C1 segment of cervical spinal cord (tissue), 14 donors: ENCODE measurements at regions not wholly inside any gene's neighbourhood (a gene's known extent, or its start where the extent isn't known, plus 50 kb on each side); places are given as distances from the start of the nearest gene placed in this dataset.

Experiments used
- DNase-seq, 14 donors: peaks; one replicate each; lab custom pipeline; 2025; lab: John Stamatoyannopoulos, UW

DNA sequence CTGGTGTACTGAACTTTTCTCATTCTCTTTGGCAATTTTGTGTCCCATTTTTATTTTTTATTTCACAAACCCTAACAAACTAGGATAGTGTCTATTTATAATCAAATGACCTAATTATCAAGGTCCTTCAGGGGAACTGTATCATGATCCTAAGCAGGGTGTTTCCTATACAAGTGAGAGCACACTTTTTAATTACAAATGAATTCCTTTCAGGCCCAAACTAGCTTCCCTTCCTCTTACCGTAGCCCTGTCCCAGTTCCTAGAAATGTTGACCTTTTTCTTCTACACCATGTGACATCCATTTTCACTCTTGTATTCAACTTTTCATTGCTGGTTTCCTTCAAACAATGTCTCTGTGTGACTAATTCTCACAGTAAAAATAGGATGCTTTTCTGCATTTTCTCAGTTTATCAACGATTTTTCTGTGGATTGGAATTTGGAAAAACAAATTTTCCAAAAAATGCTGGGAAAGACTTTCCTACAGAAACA, 411.4 kb downstream of the CCDC91 start:
- DNase-seq: no peak

DNA sequence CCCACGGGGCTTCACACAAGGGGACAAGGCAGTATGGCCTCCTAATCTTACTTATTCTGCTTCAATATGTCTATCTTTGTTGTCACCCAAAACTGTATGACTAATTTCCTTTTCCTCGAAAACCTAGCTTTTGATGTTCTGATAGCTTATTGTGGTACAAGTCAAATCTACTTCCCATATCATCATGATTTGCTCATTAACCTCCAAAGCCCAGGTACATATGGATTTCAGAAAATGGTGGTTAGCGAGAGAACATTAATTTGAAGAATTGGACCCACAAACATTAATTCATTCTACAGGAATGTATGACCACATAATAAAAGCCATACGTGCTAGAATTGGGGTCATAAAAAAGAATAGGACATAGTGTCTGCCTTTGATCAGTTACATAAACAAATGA, 412.5 kb downstream of the CCDC91 start:
- DNase-seq: no peak

DNA sequence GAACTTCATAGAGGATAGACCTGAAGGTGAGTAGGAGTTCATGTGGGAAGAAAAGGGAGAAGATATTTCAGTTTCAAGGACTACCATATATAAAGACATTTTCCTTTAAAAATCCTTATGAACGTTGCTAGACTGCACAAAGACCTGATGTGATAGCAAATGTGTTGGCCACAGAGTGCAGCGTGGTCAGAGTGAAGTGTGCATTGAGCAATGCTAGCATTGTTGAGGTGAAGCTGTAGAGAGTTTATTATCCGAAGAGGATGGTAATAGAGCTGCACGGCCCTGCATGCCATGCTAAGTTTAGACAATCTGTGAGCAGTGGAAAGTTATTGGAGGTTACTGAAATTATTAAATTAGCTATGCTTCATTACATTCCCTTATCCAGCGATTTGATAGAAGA, 413.0 kb downstream of the CCDC91 start:
- no peak for DNase-seq

DNA sequence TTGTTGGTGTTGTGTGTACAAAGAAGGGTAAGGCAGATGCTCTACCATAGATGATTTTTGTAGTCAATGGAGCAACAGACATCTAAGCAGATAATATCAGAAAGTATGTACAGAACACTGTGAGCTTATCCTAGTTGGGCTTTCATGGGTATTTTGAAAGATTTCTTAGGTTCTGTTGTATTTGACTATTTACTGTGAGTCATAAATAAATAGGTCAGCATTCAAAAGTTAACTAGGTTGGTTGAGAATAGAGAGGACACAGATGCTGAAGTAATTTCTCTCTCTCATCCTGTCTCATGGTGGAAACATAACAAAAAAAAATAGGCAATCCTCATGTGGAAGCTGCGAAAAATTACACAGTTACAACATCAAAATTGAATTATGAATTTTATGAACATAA, 413.5 kb downstream of the CCDC91 start:
- no peak for DNase-seq

DNA sequence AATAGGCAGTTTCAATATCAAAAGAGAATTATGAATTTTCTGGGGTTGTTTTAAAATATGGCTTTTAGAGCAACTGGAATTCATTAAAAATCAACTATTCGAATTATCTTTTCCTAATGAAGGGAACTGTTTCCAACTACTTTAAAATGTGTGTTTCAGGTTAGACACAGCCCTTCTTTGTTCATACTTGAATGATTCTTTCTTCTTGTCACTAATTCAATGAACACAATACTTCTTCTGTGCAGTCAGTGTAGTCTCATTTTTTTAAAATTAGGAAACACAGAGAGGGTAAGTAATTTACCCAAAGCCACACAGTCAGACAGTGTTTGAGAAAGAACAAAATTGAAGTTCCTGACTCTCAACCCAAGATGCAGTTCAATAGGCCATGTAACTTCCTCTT, 414.0 kb downstream of the CCDC91 start:
- DNase-seq: no peak

DNA sequence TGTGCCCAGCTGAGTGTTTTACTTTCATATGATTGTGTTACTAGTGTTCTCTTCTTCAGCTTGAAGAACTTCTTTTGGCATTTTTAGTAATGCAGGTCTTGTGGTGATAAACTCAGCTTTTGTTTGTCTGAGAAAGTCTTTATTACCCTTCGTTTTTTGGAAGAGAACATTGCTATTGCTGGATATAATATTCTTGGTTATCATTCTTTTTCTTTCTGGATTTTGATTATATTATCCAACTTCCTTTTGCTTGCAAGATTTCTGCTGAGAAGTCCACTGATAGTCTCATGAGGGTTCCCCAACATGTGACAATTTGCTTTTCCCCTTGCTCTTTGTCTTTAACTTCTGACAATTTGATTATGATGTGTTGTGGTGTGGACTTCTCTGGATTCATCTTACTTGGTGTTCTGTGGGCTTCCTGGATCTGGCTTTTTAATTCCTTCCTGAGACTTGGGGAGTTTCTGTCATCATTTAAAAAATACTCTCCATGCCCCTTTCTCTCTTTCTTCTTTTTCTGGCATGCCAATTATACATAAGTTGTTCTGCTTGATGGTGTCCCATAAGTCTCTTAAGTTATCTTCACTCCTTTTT, 416.8 kb downstream of the CCDC91 start:
- DNase-seq: no peak

DNA sequence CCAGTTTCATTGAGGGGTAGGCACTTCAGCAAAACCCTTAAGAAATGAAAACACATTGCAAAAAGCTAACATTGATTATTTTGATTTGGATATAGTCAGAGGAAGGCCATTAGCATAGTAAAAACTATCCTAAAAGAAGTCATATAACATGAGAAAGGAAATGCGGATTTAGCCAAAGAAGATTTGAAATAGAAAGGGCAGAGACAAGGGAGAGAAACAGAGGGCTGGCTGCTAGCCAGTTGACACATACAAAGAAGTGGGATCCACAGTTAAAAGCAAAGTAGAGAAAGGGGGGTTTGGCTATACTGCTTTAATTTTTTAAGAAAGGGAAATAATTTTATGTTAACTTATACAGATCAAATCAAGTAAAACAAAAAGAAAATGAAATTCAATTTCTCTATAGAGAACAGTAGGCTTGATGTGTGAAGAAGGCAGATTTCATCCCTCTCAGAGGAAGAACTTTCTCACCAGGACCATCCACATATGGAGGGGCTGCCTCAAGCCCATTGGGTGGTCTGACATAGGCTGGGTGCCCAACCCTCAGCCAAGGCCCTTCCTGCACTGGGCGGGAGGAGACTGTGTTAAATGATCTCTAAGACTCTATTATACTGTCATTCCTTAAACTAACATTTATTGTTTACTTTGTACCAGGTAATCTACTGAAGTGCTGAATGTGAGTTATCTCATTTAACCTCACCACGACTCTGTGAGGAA, 420.3 kb downstream of the CCDC91 start:
- DNase-seq: no peak

DNA sequence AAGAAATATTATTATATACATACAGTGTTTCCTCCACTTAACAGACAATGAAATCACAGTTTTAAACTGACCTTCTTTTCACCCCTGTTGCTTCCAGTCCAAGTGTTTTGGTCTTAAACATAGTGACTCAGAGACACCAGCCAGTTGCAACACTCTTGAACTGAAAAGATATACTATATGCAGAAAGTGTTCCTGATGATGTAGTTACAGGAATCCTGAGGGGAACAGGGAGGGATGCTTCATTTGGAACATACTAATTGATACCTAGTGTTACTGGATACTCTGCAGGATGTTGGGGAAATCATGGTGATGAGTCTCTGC, 420.8 kb downstream of the CCDC91 start:
- DNase-seq: no peak

DNA sequence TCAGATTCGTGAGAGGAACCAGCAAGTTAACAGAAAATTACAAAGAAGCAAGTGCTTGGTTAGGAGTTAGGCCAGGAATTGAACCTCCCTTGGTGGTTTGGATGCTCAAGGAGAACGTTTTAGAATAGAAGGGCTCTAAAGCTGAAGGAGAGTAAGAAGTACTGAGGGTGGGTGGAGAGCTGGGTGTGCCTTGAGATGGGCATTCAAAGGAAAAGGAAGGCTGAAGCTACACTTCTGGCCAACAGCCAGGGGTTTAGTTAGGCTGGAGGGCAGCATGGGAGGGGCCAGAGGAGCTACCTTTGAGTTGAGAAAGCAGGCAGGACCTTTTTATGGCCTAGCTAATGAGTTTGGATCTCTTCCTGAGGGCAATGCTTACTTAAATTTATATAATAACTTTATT, 421.2 kb downstream of the CCDC91 start:
- DNase-seq: no peak

DNA sequence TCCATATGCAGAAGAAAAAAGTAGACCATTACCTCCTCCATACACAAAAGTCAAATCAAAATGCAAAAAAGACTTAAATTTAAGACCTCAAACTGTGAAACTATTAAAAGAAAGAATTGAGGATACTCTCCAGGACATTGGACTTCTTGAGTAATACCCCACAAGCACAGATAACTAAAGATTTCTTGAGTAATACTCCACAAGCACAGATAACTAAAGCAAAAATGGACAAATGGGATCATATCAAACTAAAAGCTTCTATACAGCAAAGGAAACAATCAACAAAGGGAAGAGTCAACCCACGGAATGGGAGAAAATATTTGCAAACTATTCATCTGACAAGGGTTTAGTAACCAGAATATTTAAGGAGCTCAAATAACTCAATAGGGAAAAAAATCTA, 427.9 kb downstream of the CCDC91 start:
- DNase-seq: no peak

DNA sequence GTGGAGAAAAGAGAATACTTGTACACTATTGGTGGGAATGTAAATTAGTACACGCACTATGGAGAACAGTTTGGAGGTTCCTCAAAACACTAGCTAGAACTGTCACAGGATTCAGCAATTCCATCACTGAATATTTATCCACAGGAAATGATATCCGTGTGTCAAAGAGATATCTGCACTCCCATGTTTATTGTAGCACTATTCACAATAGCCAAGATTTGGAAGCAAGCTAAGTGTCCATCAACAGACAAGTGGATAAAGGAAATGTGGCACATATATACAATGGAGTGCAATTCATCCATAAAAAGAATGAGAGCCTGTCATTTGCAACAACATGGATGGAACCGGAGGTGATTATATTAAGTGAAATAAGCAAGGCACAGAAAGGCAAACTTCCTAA, 428.5 kb downstream of the CCDC91 start:
- no peak for DNase-seq

DNA sequence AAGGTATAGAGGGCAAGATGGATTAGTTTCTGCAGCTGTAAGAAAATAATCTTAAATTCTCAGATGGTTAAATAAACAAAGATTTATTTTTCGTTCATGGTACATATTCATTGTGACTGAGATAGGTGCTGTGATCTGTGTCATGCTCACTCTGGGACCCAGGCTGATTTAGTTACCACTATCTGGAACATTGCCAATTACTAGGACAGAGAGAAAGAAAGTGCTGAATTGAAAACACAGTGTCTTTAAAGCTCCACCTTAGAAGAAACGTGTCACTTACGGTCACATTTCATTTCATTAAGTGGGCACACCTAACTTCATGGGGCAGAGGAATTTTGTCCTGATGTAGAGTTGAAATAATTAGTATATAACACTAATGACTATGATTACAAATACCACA, 430.0 kb downstream of the CCDC91 start:
- no peak for DNase-seq

DNA sequence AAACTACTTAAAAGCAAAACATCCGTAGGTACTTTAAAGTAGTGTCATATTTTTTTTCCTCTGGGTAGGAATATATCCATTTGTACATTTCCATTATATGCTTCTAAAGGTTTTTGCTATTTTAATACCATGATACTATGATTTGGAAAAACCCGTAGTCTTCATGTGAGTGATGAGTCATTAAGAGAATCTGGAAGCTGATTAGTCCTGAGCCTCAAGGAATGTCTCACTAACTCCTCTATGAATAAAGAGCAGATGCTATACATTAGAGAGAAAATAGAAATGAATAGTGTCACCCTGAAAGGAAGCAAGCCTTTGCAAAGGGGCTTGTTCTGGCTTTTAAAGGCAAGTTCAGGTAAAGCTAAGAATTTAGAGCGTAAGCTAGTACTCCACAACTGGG, 432.1 kb downstream of the CCDC91 start:
- DNase-seq: no peak

DNA sequence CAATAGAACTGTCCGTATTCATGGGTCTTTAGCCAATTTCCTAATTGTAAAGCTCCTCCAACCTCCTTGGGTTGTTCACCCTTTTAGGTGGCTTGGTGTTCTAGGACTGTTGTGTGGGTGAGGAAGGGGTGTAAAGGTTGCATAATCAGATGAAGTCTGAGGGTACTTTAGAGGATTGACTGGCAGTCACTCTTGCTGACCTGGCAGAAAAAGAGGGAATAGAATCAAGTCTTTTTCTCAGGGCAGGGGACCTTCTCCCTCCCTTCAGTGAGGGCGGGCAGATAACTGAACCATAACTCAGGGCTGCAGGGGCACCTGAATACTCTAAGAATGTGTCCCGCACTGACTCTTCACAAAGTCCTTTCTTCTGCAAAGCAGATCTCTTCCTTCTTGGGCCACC, 436.2 kb downstream of the CCDC91 start:
- no peak for DNase-seq

DNA sequence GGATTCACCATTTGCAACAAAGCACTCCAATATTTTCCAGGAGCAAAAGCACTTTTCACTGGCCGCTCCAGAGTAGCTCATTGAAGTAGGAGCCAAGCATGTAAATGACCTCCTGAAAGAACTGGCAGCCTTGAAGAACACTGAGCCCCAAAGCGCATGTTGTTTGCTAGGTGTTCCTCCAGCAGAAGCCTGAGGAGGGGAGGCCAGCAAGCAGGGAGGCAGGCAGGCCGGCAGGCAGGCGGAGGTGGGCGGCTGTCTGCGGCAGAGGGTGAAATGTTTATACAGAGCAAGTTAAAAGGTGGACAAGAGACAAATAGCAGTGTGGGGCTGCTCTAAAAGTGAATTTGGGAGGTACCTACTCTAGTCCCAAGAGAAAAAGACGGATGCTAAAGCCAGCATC, 439.4 kb downstream of the CCDC91 start:
- DNase-seq: peak in 4 of 14 donors; percentile 1 to 13 (median 8)

DNA sequence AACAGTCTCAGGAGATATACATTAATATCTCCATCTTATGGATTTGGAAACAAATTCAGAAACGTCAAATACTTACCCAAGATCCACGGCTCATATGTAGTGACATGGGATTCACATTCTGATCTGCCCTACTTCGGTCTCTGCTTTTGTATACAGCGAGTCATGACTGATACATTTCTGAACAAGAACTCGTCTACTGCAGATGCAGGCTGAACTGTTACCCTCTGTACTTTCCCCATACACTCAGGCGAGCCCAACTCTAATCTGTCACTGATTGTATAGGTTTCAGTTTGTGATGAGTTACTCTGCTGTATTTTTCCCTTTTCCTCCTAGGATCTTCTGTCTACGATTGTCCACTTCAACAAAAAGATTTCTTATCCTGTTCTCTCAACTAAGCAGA, 441.6 kb downstream of the CCDC91 start:
- no peak for DNase-seq

DNA sequence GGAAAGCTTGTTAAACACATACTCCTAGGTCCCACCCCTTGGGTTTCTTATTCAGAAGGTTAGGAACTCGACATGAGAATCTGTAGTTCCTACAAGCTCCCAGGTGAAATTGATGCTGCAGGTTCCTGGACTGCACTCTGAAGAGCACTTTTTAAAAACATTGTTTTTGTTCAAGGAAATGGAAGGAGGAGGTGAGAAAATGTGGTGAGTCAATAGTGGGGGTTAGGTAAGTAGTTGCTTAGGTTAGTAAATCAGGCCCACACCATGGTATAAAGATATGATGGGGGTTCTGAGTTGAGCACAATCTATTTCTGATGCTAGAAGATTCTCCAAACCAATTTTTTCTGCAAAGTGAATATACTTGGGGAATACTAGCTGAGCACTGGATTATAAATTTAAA, 450.3 kb downstream of the CCDC91 start:
- no peak for DNase-seq

DNA sequence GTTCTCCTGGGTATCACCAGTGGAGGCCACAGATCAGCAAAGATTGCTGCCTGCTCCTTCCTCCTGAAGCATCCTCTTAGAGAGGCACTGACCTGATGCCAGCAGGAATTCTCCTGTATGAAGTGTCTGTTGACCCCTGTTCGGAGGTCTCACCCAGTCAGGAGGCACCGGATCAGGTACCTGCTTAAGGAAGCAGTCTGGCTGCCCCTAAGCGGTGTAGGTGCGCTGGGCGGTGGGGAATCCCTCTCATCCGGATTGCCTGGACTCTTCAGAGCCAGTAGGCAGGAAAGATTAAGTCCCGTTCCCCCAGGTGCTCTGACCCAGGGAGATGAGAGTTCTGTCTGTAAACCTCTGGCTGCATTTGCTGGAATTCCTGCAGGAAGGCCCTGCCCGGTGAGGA, 455.2 kb downstream of the CCDC91 start:
- no peak for DNase-seq

DNA sequence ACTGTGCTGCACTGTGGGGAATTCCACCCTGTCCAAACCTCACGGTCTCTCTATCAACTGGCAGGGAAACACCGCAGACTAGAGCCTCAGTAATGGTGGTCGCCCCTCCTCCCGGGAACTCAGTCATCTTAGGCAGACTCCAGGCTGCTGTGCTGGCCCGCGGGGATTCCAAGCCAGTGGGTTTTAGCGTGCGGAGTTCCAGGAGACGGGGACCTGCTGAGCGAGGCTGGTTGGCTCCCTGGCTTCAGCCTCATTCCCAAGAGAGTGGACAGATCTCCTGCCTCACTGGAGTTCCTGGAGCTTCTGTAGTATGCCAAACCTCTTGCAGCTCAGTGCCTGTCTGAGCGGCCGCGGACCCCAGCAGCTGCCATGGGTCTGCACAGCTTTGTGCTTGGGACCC, 455.6 kb downstream of the CCDC91 start:
- DNase-seq: no peak

DNA sequence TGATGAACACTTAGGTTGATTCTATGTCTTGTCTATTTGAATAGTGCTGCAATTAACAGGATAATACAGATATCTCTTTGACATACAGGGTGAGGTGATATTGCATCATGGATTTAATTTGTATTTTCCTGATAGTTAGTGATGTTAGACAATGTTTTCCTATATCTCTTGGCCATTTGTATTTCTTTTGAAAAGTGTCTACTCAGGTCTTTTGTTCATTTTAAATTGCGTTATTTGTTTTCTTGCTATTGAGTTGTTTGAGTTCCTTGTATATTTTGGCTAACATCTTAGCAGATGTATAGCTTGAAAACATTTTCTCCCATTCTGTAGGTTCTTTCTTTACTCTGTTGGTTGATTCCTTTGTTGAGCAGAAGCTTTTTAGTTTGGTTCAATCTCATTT, 460.6 kb downstream of the CCDC91 start:
- DNase-seq: no peak

DNA sequence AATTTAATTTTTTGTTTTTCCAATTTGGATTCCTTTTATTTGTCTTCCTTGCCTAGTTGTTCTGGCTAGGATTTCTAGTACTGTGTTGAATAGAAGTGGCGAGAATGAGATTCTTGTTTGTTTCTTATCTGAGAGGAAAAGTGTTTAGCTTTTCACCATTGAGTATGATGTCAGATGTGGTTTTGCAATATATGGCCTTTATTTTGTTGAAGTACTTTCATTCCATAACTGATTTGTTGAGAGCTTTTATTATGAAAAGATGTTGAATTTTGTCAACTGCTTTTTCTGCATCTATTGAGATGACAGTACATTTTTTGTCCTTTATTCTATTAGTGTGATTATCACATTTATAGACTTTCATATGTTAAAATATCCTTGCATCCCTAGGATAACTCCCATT, 462.0 kb downstream of the CCDC91 start:
- DNase-seq: no peak

DNA sequence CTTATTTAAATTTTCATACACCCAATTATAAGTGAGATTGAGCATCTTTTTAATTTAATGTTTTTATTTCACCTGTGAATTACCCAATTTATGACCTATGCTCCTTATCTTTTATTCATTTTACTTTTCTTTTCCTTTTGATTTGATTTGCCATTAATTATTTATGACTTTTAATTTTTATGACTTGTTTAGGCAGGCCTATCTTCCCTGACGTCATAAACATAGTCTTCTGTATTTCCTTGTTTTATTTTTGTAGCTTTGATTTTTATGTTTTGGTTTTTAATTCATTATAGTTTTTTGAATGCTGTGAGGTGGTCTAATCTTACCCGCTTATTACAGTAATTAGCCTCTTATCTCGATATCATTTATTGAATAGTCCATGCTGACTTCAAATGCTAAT, 467.1 kb upstream of the FAR2 start:
- no peak for DNase-seq

DNA sequence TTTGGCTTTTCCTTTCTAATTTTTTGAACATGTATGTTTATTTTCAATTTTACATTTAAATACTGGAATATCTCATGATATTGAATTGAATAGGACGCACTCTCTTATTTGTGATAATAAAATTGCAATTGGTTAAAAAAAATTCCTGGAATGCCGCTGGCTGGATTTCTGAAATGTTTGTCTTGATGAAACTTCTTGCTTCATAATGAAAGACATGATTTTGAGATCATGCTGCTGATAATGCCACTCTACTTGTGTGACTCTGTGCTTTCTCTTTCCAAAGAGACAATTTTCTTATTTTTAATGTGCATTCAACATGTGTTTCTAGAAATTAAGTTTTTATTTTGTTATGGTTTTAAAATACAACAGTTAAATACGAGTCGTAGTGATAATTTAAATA, 465.7 kb upstream of the FAR2 start:
- DNase-seq: no peak
